Fibroblast of skin of back (primary cell): ENCODE measurements at regions not wholly inside any gene's neighbourhood (a gene's known extent, or its start where the extent isn't known, plus 50 kb on each side); places are given as distances from the start of the nearest gene placed in this dataset.

Source experiments
- DNase-seq: peaks from one replicate; pipeline ENCODE4 v3.0.0-alpha.2; 2013

GRCh38 chr1:198864695-198865094 is 225.9 kb downstream of the PTPRC start:
- no peak for DNase-seq

- no peak for DNase-seq
Measured at GRCh38 chr1:198865319-198865718, 226.5 kb downstream of the PTPRC start.

- no peak for DNase-seq
Measured at GRCh38 chr1:198867182-198867581, 228.3 kb downstream of the PTPRC start.

- no peak for DNase-seq
Measured at GRCh38 chr1:198873696-198874230, 234.9 kb downstream of the PTPRC start.

- no peak for DNase-seq
Measured at GRCh38 chr1:198876371-198876871, 237.6 kb downstream of the PTPRC start.

GRCh38 chr1:198878566-198878965 is 239.7 kb downstream of the PTPRC start:
- no peak for DNase-seq

GRCh38 chr1:198879711-198880306 is 241.0 kb downstream of the PTPRC start:
- DNase-seq, result no peak

GRCh38 chr1:198880397-198880796 is 241.6 kb downstream of the PTPRC start:
- peak; percentile 25 for DNase-seq

- DNase-seq, result peak; percentile 96
Measured at GRCh38 chr1:198880818-198881597, 242.2 kb downstream of the PTPRC start.

GRCh38 chr1:198883184-198883583 is 244.3 kb downstream of the PTPRC start:
- DNase-seq, result no peak

GRCh38 chr1:198887866-198888265 is 249.0 kb downstream of the PTPRC start:
- DNase-seq, result no peak

- DNase-seq, result peak; percentile 62
Measured at GRCh38 chr1:198888379-198888943, 249.6 kb downstream of the PTPRC start.

- no peak for DNase-seq
Measured at GRCh38 chr1:198889101-198889500, 250.3 kb downstream of the PTPRC start.

- no peak for DNase-seq
Measured at GRCh38 chr1:198889749-198890148, 250.9 kb downstream of the PTPRC start.

GRCh38 chr1:198890214-198890930 is 251.5 kb downstream of the PTPRC start:
- DNase-seq, result peak; percentile 58

GRCh38 chr1:198892065-198892464 is 253.2 kb downstream of the PTPRC start:
- DNase-seq, result peak; percentile 73

GRCh38 chr1:198893141-198893540 is 254.3 kb downstream of the PTPRC start:
- DNase-seq, result peak; percentile 48

- DNase-seq, result peak; percentile 57
Measured at GRCh38 chr1:198893763-198894444, 255.1 kb downstream of the PTPRC start.

GRCh38 chr1:198901266-198901665 is 262.4 kb downstream of the PTPRC start:
- DNase-seq, result no peak

GRCh38 chr1:198902655-198903054 is 263.8 kb downstream of the PTPRC start:
- DNase-seq, result no peak

- no peak for DNase-seq
Measured at GRCh38 chr1:198903203-198903602, 264.4 kb downstream of the PTPRC start.

GRCh38 chr1:198903621-198904020 is 264.8 kb downstream of the PTPRC start:
- DNase-seq, result no peak
